Tongue (tissue), 1 donor: ENCODE measurements at regions not wholly inside any gene's neighbourhood (a gene's known extent, or its start where the extent isn't known, plus 50 kb on each side); places are given as distances from the start of the nearest gene placed in this dataset.

Experiments
- DNase-seq: peaks from one replicate; pipeline ENCODE4 v3.0.0-alpha.2; 2015

- DNase-seq = peak; percentile 18
Measured at GRCh38 chr6:40794586-40794985, 207.4 kb upstream of the LRFN2 start.

- no peak for DNase-seq
Measured at GRCh38 chr6:40792183-40792582, 205.0 kb upstream of the LRFN2 start.

- no peak for DNase-seq
Measured at GRCh38 chr6:40791004-40791403, 203.8 kb upstream of the LRFN2 start.

- DNase-seq = peak; percentile 27
Measured at GRCh38 chr6:40788661-40789655, 201.8 kb upstream of the LRFN2 start.

- DNase-seq = no peak
Measured at GRCh38 chr6:40782355-40782754, 195.2 kb upstream of the LRFN2 start.

- DNase-seq = no peak
Measured at GRCh38 chr6:40780637-40781036, 193.5 kb upstream of the LRFN2 start.

GRCh38 chr6:40779409-40779808, 192.2 kb upstream of the LRFN2 start:
- DNase-seq = no peak

- no peak for DNase-seq
Measured at GRCh38 chr6:40778918-40779317, 191.8 kb upstream of the LRFN2 start.

GRCh38 chr6:40778196-40778595, 191.0 kb upstream of the LRFN2 start:
- no peak for DNase-seq

- DNase-seq = no peak
Measured at GRCh38 chr6:40774932-40775331, 187.8 kb upstream of the LRFN2 start.

- no peak for DNase-seq
Measured at GRCh38 chr6:40770794-40771193, 183.6 kb upstream of the LRFN2 start.

- DNase-seq = peak; percentile 68
Measured at GRCh38 chr6:40764726-40765125, 177.6 kb upstream of the LRFN2 start.

GRCh38 chr6:40762981-40763380, 175.8 kb upstream of the LRFN2 start:
- DNase-seq = no peak

- no peak for DNase-seq
Measured at GRCh38 chr6:40760887-40761286, 173.7 kb upstream of the LRFN2 start.

- no peak for DNase-seq
Measured at GRCh38 chr6:40759838-40760237, 172.7 kb upstream of the LRFN2 start.

- DNase-seq = no peak
Measured at GRCh38 chr6:40759264-40759663, 172.1 kb upstream of the LRFN2 start.

GRCh38 chr6:40755749-40756452, 168.7 kb upstream of the LRFN2 start:
- DNase-seq = no peak

GRCh38 chr6:40755046-40755681, 168.0 kb upstream of the LRFN2 start:
- DNase-seq = peak; percentile 40

- peak; percentile 27 for DNase-seq
Measured at GRCh38 chr6:40754461-40755045, 167.4 kb upstream of the LRFN2 start.

GRCh38 chr6:40753675-40754448, 166.7 kb upstream of the LRFN2 start:
- no peak for DNase-seq

- DNase-seq = no peak
Measured at GRCh38 chr6:40753048-40753447, 165.9 kb upstream of the LRFN2 start.

- no peak for DNase-seq
Measured at GRCh38 chr6:40744835-40745234, 157.7 kb upstream of the LRFN2 start.
